IMR-90 (cell line): ENCODE measurements at regions not wholly inside any gene's neighbourhood (a gene's known extent, or its start where the extent isn't known, plus 50 kb on each side); places are given as distances from the start of the nearest gene placed in this dataset.

Experiments used
- ATAC-seq: fragments of 200-7000 bp; cut with Tn5 transposase; 2 replicates; pipeline ENCODE4 v1.9.1; 2020; ENCODE audit warnings: low read depth, mild to moderate bottlenecking, moderate library complexity
- BruUV-seq: library from RNA; stranded (reverse); fragments of 400-500 nt; replicated peaks from 2 replicates; lab custom pipeline; 2021; lab: Mats Ljungman, UMichigan
- CTCF ChIA-PET: fragments of 300-600 bp; formaldehyde crosslinking; extraction: SDS; loops from one replicate; lab custom pipeline; 2021; ENCODE audit warnings: antibody characterized with exemption; lab: Yijun Ruan, JAX
- POLR2A ChIA-PET: fragments of 300-600 bp; sonication (Branson Sonifier 250); formaldehyde crosslinking; loops from one replicate; lab custom pipeline; 2022; ENCODE audit warnings: antibody characterized with exemption; ENCODE audit not compliant: unreplicated experiment; lab: Charles Lee
- DNase-seq: peaks from one replicate; pipeline ENCODE4 v3.0.0; 2013
- H2AFZ ChIP-seq: replicated peaks from 2 replicates; pipeline ENCODE3; 2013; ENCODE audit warnings: low read length, mild to moderate bottlenecking; ENCODE audit not compliant: poor library complexity
- H2AK5ac ChIP-seq: 2 replicates; pipeline ENCODE4 v1.6.1; 2013; ENCODE audit warnings: low read depth, low read length, inconsistent platforms
- H2AK9ac ChIP-seq: replicated peaks from 2 replicates; pipeline ENCODE3; 2013; ENCODE audit warnings: mild to moderate bottlenecking, low read depth, low read length, moderate library complexity; ENCODE audit not compliant: poor library complexity
- H2BK120ac ChIP-seq: 2 replicates; pipeline ENCODE4 v1.6.1; 2013; ENCODE audit warnings: low read depth, low read length, inconsistent platforms
- H2BK15ac ChIP-seq: 3 replicates; pipeline ENCODE4 v1.6.1; 2013; ENCODE audit warnings: low read depth, low read length, inconsistent platforms
- H2BK20ac ChIP-seq: 2 replicates; pipeline ENCODE4 v1.6.1; 2013; ENCODE audit warnings: low read depth, mild to moderate bottlenecking, inconsistent platforms, low read length, moderate library complexity
- H2BK5ac ChIP-seq: 2 replicates; pipeline ENCODE4 v1.6.1; 2013; ENCODE audit warnings: mild to moderate bottlenecking, low read depth, low read length, inconsistent platforms; ENCODE audit not compliant: poor library complexity, severe bottlenecking
- H3K14ac ChIP-seq: replicated peaks from 2 replicates; pipeline ENCODE4 v1.6.1; 2013; ENCODE audit warnings: low read depth, low read length, inconsistent platforms
- H3K18ac ChIP-seq: 2 replicates; pipeline ENCODE4 v1.6.1; 2013; ENCODE audit warnings: low read depth, low read length, control low read depth
- H3K23ac ChIP-seq: 2 replicates; pipeline ENCODE4 v1.6.1; 2013; ENCODE audit warnings: low read depth, low read length, inconsistent platforms
- H3K27ac ChIP-seq: 2 replicates; pipeline ENCODE4 v1.5.1; 2013; ENCODE audit warnings: mild to moderate bottlenecking, control low read depth, low read length; ENCODE audit not compliant: insufficient read depth
- H3K27me3 ChIP-seq: 2 replicates; pipeline ENCODE4 v1.6.1; 2013; ENCODE audit warnings: low read length; ENCODE audit not compliant: control insufficient read depth, insufficient read depth
- H3K36me3 ChIP-seq: 2 replicates; pipeline ENCODE4 v1.6.1; 2013; ENCODE audit warnings: low read length, mixed read lengths; ENCODE audit not compliant: control insufficient read depth, insufficient read depth
- H3K4ac ChIP-seq: 2 replicates; pipeline ENCODE4 v1.6.1; 2013; ENCODE audit warnings: low read depth, low read length, inconsistent platforms
- H3K4me1 ChIP-seq: 2 replicates; pipeline ENCODE4 v1.6.1; 2013; ENCODE audit warnings: low read length, mixed read lengths; ENCODE audit not compliant: control insufficient read depth, insufficient read depth
- H3K4me2 ChIP-seq: 2 replicates; pipeline ENCODE4 v1.6.1; 2013; ENCODE audit warnings: low read depth, mild to moderate bottlenecking, control low read depth, low read length, moderate library complexity
- H3K4me3 ChIP-seq: 2 replicates; pipeline ENCODE4 v1.5.1; 2013; ENCODE audit warnings: low read depth, mild to moderate bottlenecking, control low read depth, low read length, moderate library complexity; ENCODE audit not compliant: insufficient read depth
- H3K56ac ChIP-seq: 2 replicates; pipeline ENCODE4 v1.6.1; 2013; ENCODE audit warnings: low read length, inconsistent platforms; ENCODE audit not compliant: insufficient read depth; ENCODE audit errors: extremely low read depth
- H3K79me1 ChIP-seq, 2 experiments: 2 replicates each; pipeline ENCODE4 v1.6.1; 2013; ENCODE audit warnings: low read length in 2 of 2, inconsistent platforms in 1 of 2, low read depth in 1 of 2
- H3K9ac ChIP-seq: 2 replicates; pipeline ENCODE4 v1.6.1; 2013; ENCODE audit warnings: low read depth, low read length, control low read depth
- H3K9me1 ChIP-seq: 2 replicates; pipeline ENCODE4 v1.6.1; 2013; ENCODE audit warnings: low read length, inconsistent platforms; ENCODE audit not compliant: insufficient read depth
- H3K9me3 ChIP-seq: 2 replicates; pipeline ENCODE4 v1.6.1; 2013; ENCODE audit warnings: low read length; ENCODE audit not compliant: control insufficient read depth, insufficient read depth
- H4K20me1 ChIP-seq: 2 replicates; pipeline ENCODE4 v1.6.1; 2013; ENCODE audit warnings: low read length, inconsistent platforms; ENCODE audit not compliant: insufficient read depth
- H4K5ac ChIP-seq: 2 replicates; pipeline ENCODE4 v1.6.1; 2013; ENCODE audit warnings: mild to moderate bottlenecking, low read depth, low read length, control low read depth
- H4K8ac ChIP-seq, 2 experiments: 2 replicates each; pipeline ENCODE4 v1.6.1; 2013; ENCODE audit warnings: low read depth in 2 of 2, low read length in 2 of 2, control low read depth in 1 of 2, inconsistent platforms in 1 of 2
- H4K91ac ChIP-seq: 2 replicates; pipeline ENCODE4 v1.6.1; 2013; ENCODE audit warnings: low read depth, low read length, inconsistent platforms; ENCODE audit not compliant: insufficient read depth
- BHLHE40 ChIP-seq: fragments of 150-350 bp; IDR thresholded peaks from 2 replicates; pipeline ENCODE4 v1.6.1; 2016; ENCODE audit warnings: mild to moderate bottlenecking, low read depth, low read length
- CEBPB ChIP-seq: IDR thresholded peaks from 2 replicates; pipeline ENCODE4 v1.6.1; 2012; ENCODE audit warnings: low read depth, low read length, improper control_type of control experiment
- CHD1 ChIP-seq: IDR thresholded peaks from 2 replicates; pipeline ENCODE4 v1.6.1; 2012; ENCODE audit warnings: low read depth, low read length, improper control_type of control experiment
- CTCF ChIP-seq: conservative IDR thresholded peaks from 2 replicates; pipeline ENCODE4 v1.5.1; 2012; ENCODE audit warnings: mild to moderate bottlenecking, low read depth, low read length, improper control_type of control experiment
- ELK1 ChIP-seq: fragments of 150-350 bp; IDR thresholded peaks from 2 replicates; pipeline ENCODE4 v1.6.1; 2016; ENCODE audit warnings: low read depth, mild to moderate bottlenecking, low read length, moderate library complexity, borderline replicate concordance
- FOS ChIP-seq: fragments of 150-350 bp; IDR thresholded peaks from 2 replicates; pipeline ENCODE4 v1.6.1; 2016; ENCODE audit warnings: low read depth, low read length
- MAFK ChIP-seq: IDR thresholded peaks from 2 replicates; pipeline ENCODE4 v1.6.1; 2012; ENCODE audit warnings: low read depth, low read length, improper control_type of control experiment
- MAZ ChIP-seq: IDR thresholded peaks from 2 replicates; pipeline ENCODE4 v1.6.1; 2012; ENCODE audit warnings: low read depth, mild to moderate bottlenecking, low read length, improper control_type of control experiment, moderate library complexity, borderline replicate concordance
- MXI1 ChIP-seq: IDR thresholded peaks from 2 replicates; pipeline ENCODE4 v1.6.1; 2012; ENCODE audit warnings: low read depth, mild to moderate bottlenecking, low read length, moderate library complexity, borderline replicate concordance
- RAD21 ChIP-seq: IDR thresholded peaks from 2 replicates; pipeline ENCODE4 v1.6.1; 2012; ENCODE audit warnings: low read length, improper control_type of control experiment
- RCOR1 ChIP-seq: IDR thresholded peaks from 2 replicates; pipeline ENCODE4 v1.6.1; 2012; ENCODE audit warnings: mild to moderate bottlenecking, low read length, improper control_type of control experiment; ENCODE audit not compliant: insufficient replicate concordance
- RFX5 ChIP-seq: IDR thresholded peaks from 2 replicates; pipeline ENCODE4 v1.8.0; 2012; ENCODE audit warnings: low read depth, mild to moderate bottlenecking, low read length, moderate library complexity
- SMC3 ChIP-seq: fragments of 150-350 bp; IDR thresholded peaks from 2 replicates; pipeline ENCODE4 v1.6.1; 2016; ENCODE audit warnings: low read depth, mild to moderate bottlenecking, antibody characterized with exemption, low read length, moderate library complexity
- USF2 ChIP-seq: fragments of 150-350 bp; IDR thresholded peaks from 2 replicates; pipeline ENCODE4 v1.6.1; 2017; ENCODE audit warnings: mild to moderate bottlenecking, antibody characterized with exemption, low read length, low read depth
- WGBS, 2 experiments: methylation state at CpG; one replicate each; pipeline versions ENCODE4 v1.1.5 to v1.1.7; 2013; ENCODE audit warnings: missing lambda C conversion rate in 2 of 2; ENCODE audit not compliant: insufficient read length in 1 of 2; ENCODE audit errors: extremely low coverage in 2 of 2; 5-methylcytosine and 5-hydroxymethylcytosine counted together
- dilution Hi-C: fragments of 300-500 bp; cut with HindIII; formaldehyde crosslinking; loops from one replicate; pipeline ENCODE4 v1.14.3; 2018; ENCODE audit warnings: low sequenced_read_pairs; ENCODE audit not compliant: unreplicated experiment
- in situ Hi-C: fragments of 300-500 bp; cut with MboI; formaldehyde crosslinking; loops from 3 replicates; pipeline ENCODE4 v1.14.3; 2019; ENCODE audit warnings: low sequenced_read_pairs, inconsistent platforms, mixed read lengths
- intact Hi-C: fragments of 100-400 bp; cut with micrococcal nuclease; formaldehyde crosslinking; loops from 2 replicates; pipeline ENCODE4 v1.10.0; 2022

- H4K91ac ChIP-seq, result no peak overlapping the region
- H2BK15ac ChIP-seq, result no peak overlapping the region
- TF ChIP-seq MXI1 (no peak), CHD1 (no peak), SMC3 (no peak), RAD21 (no peak), FOS (no peak), MAFK (no peak), RCOR1 (no peak), CEBPB (no peak), RFX5 (no peak), CTCF (no peak), USF2 (no peak), MAZ (no peak), ELK1 (no peak), BHLHE40 (no peak)
- no peaks in the 10 kb centered on the region for H3K79me1 ChIP-seq
- no peak overlapping the region for H3K9ac ChIP-seq
- H2AK5ac ChIP-seq, result no peak overlapping the region
- no peak overlapping the region for H3K27ac ChIP-seq
- DNase-seq (no peak), ATAC-seq (no peak)
- 50% methylated on average over 2 of the region's 4 CpGs; no CpG with 5 or more reads in 1 of the 2 experiments for WGBS, 2 experiments
- CTCF ChIA-PET, result no interaction called here
- H3K23ac ChIP-seq, result no peak overlapping the region
- H4K8ac ChIP-seq, result no peak overlapping the region
- no peak overlapping the region for H2BK120ac ChIP-seq
- no peak overlapping the region for H3K4ac ChIP-seq
- H3K56ac ChIP-seq, result no peak overlapping the region
- no peaks in the 10 kb centered on the region for H3K9me3 ChIP-seq
- H4K20me1 ChIP-seq, result no peaks in the 10 kb centered on the region
- no peak overlapping the region for H3K14ac ChIP-seq
- no peak overlapping the region for H3K18ac ChIP-seq
- no peaks in the 10 kb centered on the region for H3K36me3 ChIP-seq
- peaks cover 6% of the 10 kb centered on the region for H3K4me1 ChIP-seq
- no peak overlapping the region for H2BK5ac ChIP-seq
- no peaks in the 10 kb centered on the region for H3K27me3 ChIP-seq
- POLR2A ChIA-PET, result no interaction called here
- H2BK20ac ChIP-seq, result no peak overlapping the region
- H2AFZ ChIP-seq, result no peak overlapping the region
- no peak overlapping the region for H3K4me3 ChIP-seq
- no peak overlapping the region for H4K5ac ChIP-seq
- H2AK9ac ChIP-seq, result no peak overlapping the region
- in situ Hi-C loops, result no loop called here
- intact Hi-C loops, result loop anchor here (5.0 kb wide), 2 partner anchors 104 to 456 kb away; partner anchors contain the start of gene KCNJ2
- BruUV-seq, result no TSS peak
- H3K4me2 ChIP-seq, result no peak overlapping the region
- H3K9me1 ChIP-seq, result no peaks in the 10 kb centered on the region
- dilution Hi-C loops, result no loop called here
Measured at GRCh38 chr17:69711541-69711940, 297.0 kb downstream of the MAP2K6 start.
